K562 (cell line): ENCODE measurements at regions not wholly inside any gene's neighbourhood (a gene's known extent, or its start where the extent isn't known, plus 50 kb on each side); places are given as distances from the start of the nearest gene placed in this dataset.

ENCODE experiments used
- CHD4 ChIP-seq: fragments of 200-600 bp; sonication (generic); IDR thresholded peaks from 3 replicates; pipeline ENCODE4 v1.6.1; 2012; ENCODE audit warnings: low read depth, mild to moderate bottlenecking, mixed read lengths, low read length, inconsistent platforms; ENCODE audit not compliant: insufficient read depth, insufficient replicate concordance, poor library complexity, severe bottlenecking
- EZH2 ChIP-seq: IDR thresholded peaks from 2 replicates; pipeline ENCODE4 v1.6.1; 2012; ENCODE audit warnings: low read depth, mild to moderate bottlenecking, inconsistent platforms, low read length, borderline replicate concordance
- TF ChIP-seq, protein P1 (sequence below): fragments of 250-450 bp; sonication (Bioruptor Pico); IDR thresholded peaks from 2 replicates; pipeline ENCODE4 v1.9.0; 2021; ENCODE audit warnings: mild to moderate bottlenecking, inconsistent platforms

DNA sequence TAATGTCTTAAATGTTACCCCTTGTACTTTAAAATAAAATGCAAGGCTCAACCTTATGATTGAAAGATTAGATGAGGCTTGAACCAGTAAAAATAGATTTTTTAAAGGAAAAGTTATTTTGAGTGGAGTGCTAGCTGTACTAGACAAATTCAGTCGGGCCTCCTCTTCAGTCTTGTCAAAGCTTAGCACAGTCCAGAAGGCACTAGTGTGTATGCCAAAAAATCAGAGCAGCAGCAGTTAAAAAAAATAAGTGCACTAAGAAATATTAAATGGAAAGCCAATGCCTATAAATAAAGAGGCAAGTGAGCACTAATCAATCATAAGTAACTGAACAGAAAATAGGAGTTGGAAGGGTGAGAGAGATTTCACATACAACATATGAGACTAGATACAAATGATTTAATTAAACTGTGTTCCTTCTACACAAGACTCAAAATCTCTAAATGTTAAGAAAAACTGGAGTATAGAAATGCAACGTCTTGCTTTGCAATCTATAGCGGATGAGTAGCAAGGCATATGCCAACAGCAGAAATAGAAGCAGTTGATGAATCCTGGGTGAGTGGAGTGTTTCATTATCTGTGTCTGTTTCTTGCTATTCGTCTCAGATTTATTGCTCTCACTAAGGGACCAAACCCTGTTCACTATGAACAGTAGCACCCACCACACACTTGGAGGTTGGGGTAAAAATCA is 172.1 kb downstream of the ETNK1 start:
- TF ChIP-seq, protein P1, sequence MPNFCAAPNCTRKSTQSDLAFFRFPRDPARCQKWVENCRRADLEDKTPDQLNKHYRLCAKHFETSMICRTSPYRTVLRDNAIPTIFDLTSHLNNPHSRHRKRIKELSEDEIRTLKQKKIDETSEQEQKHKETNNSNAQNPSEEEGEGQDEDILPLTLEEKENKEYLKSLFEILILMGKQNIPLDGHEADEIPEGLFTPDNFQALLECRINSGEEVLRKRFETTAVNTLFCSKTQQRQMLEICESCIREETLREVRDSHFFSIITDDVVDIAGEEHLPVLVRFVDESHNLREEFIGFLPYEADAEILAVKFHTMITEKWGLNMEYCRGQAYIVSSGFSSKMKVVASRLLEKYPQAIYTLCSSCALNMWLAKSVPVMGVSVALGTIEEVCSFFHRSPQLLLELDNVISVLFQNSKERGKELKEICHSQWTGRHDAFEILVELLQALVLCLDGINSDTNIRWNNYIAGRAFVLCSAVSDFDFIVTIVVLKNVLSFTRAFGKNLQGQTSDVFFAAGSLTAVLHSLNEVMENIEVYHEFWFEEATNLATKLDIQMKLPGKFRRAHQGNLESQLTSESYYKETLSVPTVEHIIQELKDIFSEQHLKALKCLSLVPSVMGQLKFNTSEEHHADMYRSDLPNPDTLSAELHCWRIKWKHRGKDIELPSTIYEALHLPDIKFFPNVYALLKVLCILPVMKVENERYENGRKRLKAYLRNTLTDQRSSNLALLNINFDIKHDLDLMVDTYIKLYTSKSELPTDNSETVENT (CRISPR knock-in tag): no peak
- TF ChIP-seq CHD4 (no peak), EZH2 (no peak)
